ENCODE measurements at regions not wholly inside any gene's neighbourhood (a gene's known extent, or its start where the extent isn't known, plus 50 kb on each side); places are given as distances from the start of the nearest gene placed in this dataset.
"Not testable (repeated sequence)": the region's sequence is repeated elsewhere in the genome, so short reads cannot be mapped to it uniquely, and the experiment has no call there.

GRCh38 chr11:11722861-11723260 lies 101.1 kb upstream of the GALNT18 start:
- peaks cover 3% of the 10 kb centered on the region for H3K27me3 ChIP-seq (replicated peaks; ENCODE audit: control insufficient read depth, insufficient read depth, low read length, poor library complexity, severe bottlenecking)
- H3K4me3 ChIP-seq (ENCODE audit: insufficient read depth, low read depth, low read length, poor library complexity, severe bottlenecking) = no peak overlapping the region
- no peak overlapping the region for H3K27ac ChIP-seq (ENCODE audit: insufficient read depth, low read length, poor library complexity, severe bottlenecking)
- no peaks in the 10 kb centered on the region for H3K36me3 ChIP-seq (ENCODE audit: control insufficient read depth, insufficient read depth, low read length)
- no peaks in the 10 kb centered on the region for H3K4me1 ChIP-seq (ENCODE audit: control insufficient read depth, insufficient read depth, low read length, poor library complexity, severe bottlenecking)
- DNase-seq = no peak
- H3K9me3 ChIP-seq (ENCODE audit: control insufficient read depth, low read length) = no peaks in the 10 kb centered on the region

- H3K9me3 ChIP-seq (ENCODE audit: control insufficient read depth, low read length) = no peaks in the 10 kb centered on the region
- H3K27ac ChIP-seq (ENCODE audit: insufficient read depth, low read length, poor library complexity, severe bottlenecking) = no peak overlapping the region
- H3K27me3 ChIP-seq (replicated peaks; ENCODE audit: control insufficient read depth, insufficient read depth, low read length, poor library complexity, severe bottlenecking) = peaks cover 3% of the 10 kb centered on the region
- no peak for DNase-seq
- no peak overlapping the region for H3K4me3 ChIP-seq (ENCODE audit: insufficient read depth, low read depth, low read length, poor library complexity, severe bottlenecking)
- H3K36me3 ChIP-seq (ENCODE audit: control insufficient read depth, insufficient read depth, low read length) = no peaks in the 10 kb centered on the region
- H3K4me1 ChIP-seq (ENCODE audit: control insufficient read depth, insufficient read depth, low read length, poor library complexity, severe bottlenecking) = no peaks in the 10 kb centered on the region
These were observed 100.4 kb upstream of the GALNT18 start for GRCh38 chr11:11722246-11722645.

- no peak for DNase-seq
- H3K27ac ChIP-seq (ENCODE audit: insufficient read depth, low read length, poor library complexity, severe bottlenecking) = no peak overlapping the region
- no peaks in the 10 kb centered on the region for H3K36me3 ChIP-seq (ENCODE audit: control insufficient read depth, insufficient read depth, low read length)
- H3K4me3 ChIP-seq (ENCODE audit: insufficient read depth, low read depth, low read length, poor library complexity, severe bottlenecking) = no peak overlapping the region
- no peaks in the 10 kb centered on the region for H3K27me3 ChIP-seq (replicated peaks; ENCODE audit: control insufficient read depth, insufficient read depth, low read length, poor library complexity, severe bottlenecking)
- no peaks in the 10 kb centered on the region for H3K4me1 ChIP-seq (ENCODE audit: control insufficient read depth, insufficient read depth, low read length, poor library complexity, severe bottlenecking)
- H3K9me3 ChIP-seq (ENCODE audit: control insufficient read depth, low read length) = no peaks in the 10 kb centered on the region
These were observed 96.7 kb upstream of the GALNT18 start for GRCh38 chr11:11718511-11718910.

GRCh38 chr11:11717064-11717725 lies 95.4 kb upstream of the GALNT18 start:
- no peaks in the 10 kb centered on the region for H3K36me3 ChIP-seq (ENCODE audit: control insufficient read depth, insufficient read depth, low read length)
- H3K4me1 ChIP-seq (ENCODE audit: control insufficient read depth, insufficient read depth, low read length, poor library complexity, severe bottlenecking) = no peaks in the 10 kb centered on the region
- H3K9me3 ChIP-seq (ENCODE audit: control insufficient read depth, low read length) = no peaks in the 10 kb centered on the region
- DNase-seq = no peak
- no peak overlapping the region for H3K4me3 ChIP-seq (ENCODE audit: insufficient read depth, low read depth, low read length, poor library complexity, severe bottlenecking)
- H3K27me3 ChIP-seq (replicated peaks; ENCODE audit: control insufficient read depth, insufficient read depth, low read length, poor library complexity, severe bottlenecking) = no peaks in the 10 kb centered on the region
- H3K27ac ChIP-seq (ENCODE audit: insufficient read depth, low read length, poor library complexity, severe bottlenecking) = no peak overlapping the region

- H3K4me3 ChIP-seq (ENCODE audit: insufficient read depth, low read depth, low read length, poor library complexity, severe bottlenecking); H3K9me3 ChIP-seq (ENCODE audit: control insufficient read depth, low read length); H3K27me3 ChIP-seq (replicated peaks; ENCODE audit: control insufficient read depth, insufficient read depth, low read length, poor library complexity, severe bottlenecking); H3K4me1 ChIP-seq (ENCODE audit: control insufficient read depth, insufficient read depth, low read length, poor library complexity, severe bottlenecking); H3K36me3 ChIP-seq (ENCODE audit: control insufficient read depth, insufficient read depth, low read length); DNase-seq; H3K27ac ChIP-seq (ENCODE audit: insufficient read depth, low read length, poor library complexity, severe bottlenecking): not testable (repeated sequence)
These were observed 93.3 kb upstream of the GALNT18 start for GRCh38 chr11:11715075-11715474.

- Histone ChIP-seq H3K36me3 (ENCODE audit: control insufficient read depth, insufficient read depth, low read length) (no peaks in the 10 kb centered on the region), H3K27me3 (replicated peaks; ENCODE audit: control insufficient read depth, insufficient read depth, low read length, poor library complexity, severe bottlenecking) (no peaks in the 10 kb centered on the region), H3K9me3 (ENCODE audit: control insufficient read depth, low read length) (no peaks in the 10 kb centered on the region), H3K4me1 (ENCODE audit: control insufficient read depth, insufficient read depth, low read length, poor library complexity, severe bottlenecking) (no peaks in the 10 kb centered on the region), H3K27ac (ENCODE audit: insufficient read depth, low read length, poor library complexity, severe bottlenecking) (no peak overlapping the region), H3K4me3 (ENCODE audit: insufficient read depth, low read depth, low read length, poor library complexity, severe bottlenecking) (no peak overlapping the region)
- no peak for DNase-seq
These were observed 88.8 kb upstream of the GALNT18 start for GRCh38 chr11:11710556-11710955.

GRCh38 chr11:11709447-11710239 lies 87.8 kb upstream of the GALNT18 start:
- no peaks in the 10 kb centered on the region for H3K4me1 ChIP-seq (ENCODE audit: control insufficient read depth, insufficient read depth, low read length, poor library complexity, severe bottlenecking)
- H3K4me3 ChIP-seq (ENCODE audit: insufficient read depth, low read depth, low read length, poor library complexity, severe bottlenecking) = no peak overlapping the region
- no peaks in the 10 kb centered on the region for H3K27me3 ChIP-seq (replicated peaks; ENCODE audit: control insufficient read depth, insufficient read depth, low read length, poor library complexity, severe bottlenecking)
- no peak for DNase-seq
- no peak overlapping the region for H3K27ac ChIP-seq (ENCODE audit: insufficient read depth, low read length, poor library complexity, severe bottlenecking)
- no peaks in the 10 kb centered on the region for H3K36me3 ChIP-seq (ENCODE audit: control insufficient read depth, insufficient read depth, low read length)
- H3K9me3 ChIP-seq (ENCODE audit: control insufficient read depth, low read length) = no peaks in the 10 kb centered on the region

- H3K27me3 ChIP-seq (replicated peaks; ENCODE audit: control insufficient read depth, insufficient read depth, low read length, poor library complexity, severe bottlenecking) = no peaks in the 10 kb centered on the region
- no peaks in the 10 kb centered on the region for H3K9me3 ChIP-seq (ENCODE audit: control insufficient read depth, low read length)
- H3K4me3 ChIP-seq (ENCODE audit: insufficient read depth, low read depth, low read length, poor library complexity, severe bottlenecking) = no peak overlapping the region
- H3K4me1 ChIP-seq (ENCODE audit: control insufficient read depth, insufficient read depth, low read length, poor library complexity, severe bottlenecking) = no peaks in the 10 kb centered on the region
- DNase-seq = no peak
- no peak overlapping the region for H3K27ac ChIP-seq (ENCODE audit: insufficient read depth, low read length, poor library complexity, severe bottlenecking)
- H3K36me3 ChIP-seq (ENCODE audit: control insufficient read depth, insufficient read depth, low read length) = no peaks in the 10 kb centered on the region
These were observed 86.5 kb upstream of the GALNT18 start for GRCh38 chr11:11708256-11708655.

- H3K4me3 ChIP-seq (ENCODE audit: insufficient read depth, low read depth, low read length, poor library complexity, severe bottlenecking) = no peak overlapping the region
- H3K27ac ChIP-seq (ENCODE audit: insufficient read depth, low read length, poor library complexity, severe bottlenecking) = no peak overlapping the region
- no peaks in the 10 kb centered on the region for H3K36me3 ChIP-seq (ENCODE audit: control insufficient read depth, insufficient read depth, low read length)
- no peaks in the 10 kb centered on the region for H3K27me3 ChIP-seq (replicated peaks; ENCODE audit: control insufficient read depth, insufficient read depth, low read length, poor library complexity, severe bottlenecking)
- no peaks in the 10 kb centered on the region for H3K9me3 ChIP-seq (ENCODE audit: control insufficient read depth, low read length)
- DNase-seq = no peak
- no peaks in the 10 kb centered on the region for H3K4me1 ChIP-seq (ENCODE audit: control insufficient read depth, insufficient read depth, low read length, poor library complexity, severe bottlenecking)
These were observed 84.2 kb upstream of the GALNT18 start for GRCh38 chr11:11706028-11706427.

- H3K4me3 ChIP-seq (ENCODE audit: insufficient read depth, low read depth, low read length, poor library complexity, severe bottlenecking) = no peak overlapping the region
- H3K9me3 ChIP-seq (ENCODE audit: control insufficient read depth, low read length) = no peaks in the 10 kb centered on the region
- H3K36me3 ChIP-seq (ENCODE audit: control insufficient read depth, insufficient read depth, low read length) = no peaks in the 10 kb centered on the region
- no peak overlapping the region for H3K27ac ChIP-seq (ENCODE audit: insufficient read depth, low read length, poor library complexity, severe bottlenecking)
- DNase-seq = no peak
- no peaks in the 10 kb centered on the region for H3K27me3 ChIP-seq (replicated peaks; ENCODE audit: control insufficient read depth, insufficient read depth, low read length, poor library complexity, severe bottlenecking)
- no peaks in the 10 kb centered on the region for H3K4me1 ChIP-seq (ENCODE audit: control insufficient read depth, insufficient read depth, low read length, poor library complexity, severe bottlenecking)
These were observed 82.1 kb upstream of the GALNT18 start for GRCh38 chr11:11703885-11704284.

Measured in effector memory CD4-positive, alpha-beta T cell (primary cell).